SK-N-SH (cell line): ENCODE measurements at regions not wholly inside any gene's neighbourhood (a gene's known extent, or its start where the extent isn't known, plus 50 kb on each side); places are given as distances from the start of the nearest gene placed in this dataset.

Experiments used
- CTCF ChIA-PET: fragments of 300-600, 350-600 bp; formaldehyde crosslinking; extraction: SDS; loops from one replicate; lab custom pipeline; 2021; lab: Yijun Ruan, JAX
- POLR2A ChIA-PET: fragments of 350-600 bp; sonication (Branson Sonifier 250); formaldehyde crosslinking; extraction: SDS; loops from one replicate; lab custom pipeline; 2020; ENCODE audit warnings: antibody characterized with exemption, inconsistent platforms; lab: Yijun Ruan, JAX
- DNase-seq: peaks from one replicate; pipeline ENCODE4 v3.0.0; 2012
- H2AFZ ChIP-seq: fragments of 200-600 bp; sonication (generic); 2 replicates; pipeline ENCODE4 v1.8.1; 2016; ENCODE audit warnings: antibody characterized with exemption, mild to moderate bottlenecking, low read depth
- H3F3A ChIP-seq: fragments of 200-600 bp; sonication (generic); replicated peaks from 2 replicates; pipeline ENCODE3; 2016; ENCODE audit warnings: antibody characterized with exemption, mild to moderate bottlenecking; ENCODE audit not compliant: insufficient read depth
- H3K27ac ChIP-seq, 2 experiments: fragments of 200-500 bp in 1 of 2; fragments of 200-600 bp in 1 of 2; sonication (Bioruptor generic) in 1 of 2; sonication (generic), shearing (Covaris generic) in 1 of 2; 2 replicates each; pipeline versions ENCODE4 v1.5.1 to v1.6.1; 2014 to 2016; ENCODE audit warnings: low read depth in 2 of 2, inconsistent platforms in 1 of 2, low read length in 1 of 2, mild to moderate bottlenecking in 1 of 2, mixed read lengths in 1 of 2
- H3K27me3 ChIP-seq: fragments of 200-600 bp; sonication (generic), shearing (Covaris generic); 2 replicates; pipeline ENCODE4 v1.6.1; 2016; ENCODE audit warnings: mixed run types; ENCODE audit not compliant: insufficient read depth
- H3K36me3 ChIP-seq, 2 experiments: fragments of 200-500 bp in 1 of 2; fragments of 200-600 bp in 1 of 2; sonication (Bioruptor generic) in 1 of 2; sonication (generic) in 1 of 2; replicated peaks in 1 of 2; 2 replicates each; pipeline versions ENCODE3 to v1.5.1; 2014 to 2016; ENCODE audit warnings: low read length in 1 of 2, mild to moderate bottlenecking in 1 of 2; ENCODE audit not compliant: insufficient read depth in 2 of 2, control insufficient read depth in 1 of 2
- H3K4me1 ChIP-seq, 2 experiments: fragments of 200-500 bp in 1 of 2; fragments of 200-600 bp in 1 of 2; sonication (Bioruptor generic) in 1 of 2; sonication (generic), shearing (Covaris generic) in 1 of 2; 2 replicates each; pipeline versions ENCODE4 v1.5.1 to v1.6.1; 2014 to 2016; ENCODE audit warnings: low read depth in 1 of 2, low read length in 1 of 2, mixed run types in 1 of 2; ENCODE audit not compliant: insufficient read depth in 2 of 2, control insufficient read depth in 1 of 2
- H3K4me2 ChIP-seq: fragments of 200-600 bp; sonication (generic), shearing (Covaris generic); 2 replicates; pipeline ENCODE4 v1.6.1; 2017; ENCODE audit warnings: mixed run types
- H3K4me3 ChIP-seq, 2 experiments: fragments of 200-500 bp in 1 of 2; fragments of 200-600 bp in 1 of 2; sonication (Bioruptor generic) in 1 of 2; sonication (generic), shearing (Covaris generic) in 1 of 2; 2 replicates each; pipeline versions ENCODE4 v1.5.1 to v1.8.1; 2014 to 2016; ENCODE audit warnings: low read depth in 2 of 2, inconsistent platforms in 1 of 2, low read length in 1 of 2, mild to moderate bottlenecking in 1 of 2, mixed read lengths in 1 of 2, moderate library complexity in 1 of 2
- H3K79me2 ChIP-seq: fragments of 200-600 bp; sonication (generic); 2 replicates; pipeline ENCODE4 v1.8.1; 2017; ENCODE audit warnings: mild to moderate bottlenecking; ENCODE audit not compliant: insufficient read depth
- H3K9ac ChIP-seq: fragments of 200-600 bp; sonication (generic); 2 replicates; pipeline ENCODE4 v1.6.1; 2017; ENCODE audit warnings: mixed run types
- H3K9me2 ChIP-seq: fragments of 200-600 bp; sonication (generic); 2 replicates; pipeline ENCODE4 v1.6.1; 2017; ENCODE audit warnings: mixed run types
- H3K9me3 ChIP-seq: fragments of 200-600 bp; sonication (generic); 2 replicates; pipeline ENCODE4 v1.6.1; 2017; ENCODE audit warnings: mixed run types, mild to moderate bottlenecking, moderate library complexity
- H4K20me1 ChIP-seq: fragments of 200-600 bp; sonication (generic); 2 replicates; pipeline ENCODE4 v1.6.1; 2017; ENCODE audit warnings: mild to moderate bottlenecking, mixed run types; ENCODE audit not compliant: insufficient read depth
- CTCF ChIP-seq: fragments of 200-600 bp; sonication (generic); IDR thresholded peaks from 2 replicates; pipeline ENCODE4 v1.6.1; 2017; ENCODE audit warnings: antibody characterized with exemption, mild to moderate bottlenecking, moderate library complexity
- GABPA ChIP-seq: IDR thresholded peaks from 2 replicates; pipeline ENCODE4 v1.4.0; 2012; ENCODE audit warnings: low read depth, mild to moderate bottlenecking
- GATA2 ChIP-seq: sonication (generic); formaldehyde crosslinking; IDR thresholded peaks from 2 replicates; pipeline ENCODE4 v1.5.0; 2020; ENCODE audit warnings: mild to moderate bottlenecking, missing genetic modification reagents
- MAX ChIP-seq: IDR thresholded peaks from 2 replicates; pipeline ENCODE4 v1.4.0; 2012; ENCODE audit warnings: low read depth
- MEF2A ChIP-seq: IDR thresholded peaks from 2 replicates; pipeline ENCODE4 v1.4.0; 2012; ENCODE audit warnings: low read depth, borderline replicate concordance
- NRF1 ChIP-seq: IDR thresholded peaks from 2 replicates; pipeline ENCODE4 v1.6.1; 2012; ENCODE audit warnings: low read depth, mild to moderate bottlenecking, low read length
- RAD21 ChIP-seq: IDR thresholded peaks from 2 replicates; pipeline ENCODE4 v1.6.1; 2012; ENCODE audit warnings: mild to moderate bottlenecking, low read length
- RFX5 ChIP-seq: IDR thresholded peaks from 2 replicates; pipeline ENCODE4 v1.6.1; 2012; ENCODE audit warnings: mild to moderate bottlenecking, improper control_type of control experiment, low read length
- SMC3 ChIP-seq: IDR thresholded peaks from 2 replicates; pipeline ENCODE4 v1.6.1; 2012; ENCODE audit warnings: low read depth, low read length, improper control_type of control experiment
- TAF1 ChIP-seq: IDR thresholded peaks from 2 replicates; pipeline ENCODE4 v1.6.1; 2012; ENCODE audit warnings: low read depth, mild to moderate bottlenecking, low read length, moderate library complexity, borderline replicate concordance
- YY1 ChIP-seq: IDR thresholded peaks from 2 replicates; pipeline ENCODE4 v1.4.0; 2012; ENCODE audit warnings: low read depth, mild to moderate bottlenecking
- ZBTB33 ChIP-seq: IDR thresholded peaks from 2 replicates; pipeline ENCODE4 v1.4.0; 2012; ENCODE audit warnings: low read depth, borderline replicate concordance
- WGBS: methylation state at CpG from one replicate; pipeline ENCODE4 v1.1.6; 2017; ENCODE audit warnings: low lambda C conversion rate; 5-methylcytosine and 5-hydroxymethylcytosine counted together

GRCh38 chr1:198825254-198825653 lies 186.4 kb downstream of the PTPRC start:
- ChIA-PET CTCF (interaction anchor here (1.1 kb wide), 1 partner anchor 9 kb away, joined by 3 read pairs; no protein-coding TSS in a partner anchor), POLR2A (no interaction called here)
- WGBS = 85% methylated on average over 1 of the region's 1 CpG

GRCh38 chr1:198829356-198829755 lies 190.5 kb downstream of the PTPRC start:
- no peak overlapping the region for H2AFZ ChIP-seq
- no peak overlapping the region for H3K27ac ChIP-seq
- H3K4me1 ChIP-seq = peaks cover 0 to 6% of the 10 kb centered on the region in 2 experiments; a peak in 1 of 4 replicates
- no peaks in the 10 kb centered on the region for H3K9me3 ChIP-seq
- no peaks in the 10 kb centered on the region for H3F3A ChIP-seq
- no peak overlapping the region for H3K4me2 ChIP-seq
- POLR2A ChIA-PET = no interaction called here
- no peaks in the 10 kb centered on the region for H3K27me3 ChIP-seq
- peaks cover 0 to 5% of the 10 kb centered on the region in 2 experiments for H3K36me3 ChIP-seq
- DNase-seq = no peak
- CTCF ChIA-PET = no interaction called here
- 47% methylated on average over 2 of the region's 2 CpGs for WGBS
- H3K9ac ChIP-seq = no peak overlapping the region
- no peaks in the 10 kb centered on the region for H4K20me1 ChIP-seq
- no peaks in the 10 kb centered on the region for H3K9me2 ChIP-seq
- no peak for TF ChIP-seq GABPA
- TF ChIP-seq GATA2 (CRISPR knock-in tag) = no peak
- TF ChIP-seq NRF1 = no peak
- no peak for TF ChIP-seq SMC3
- TF ChIP-seq TAF1 = no peak
- no peak for TF ChIP-seq ZBTB33
- no peak for TF ChIP-seq MAX
- TF ChIP-seq RFX5 = no peak
- no peaks in the 10 kb centered on the region for H3K79me2 ChIP-seq
- no peak overlapping the region for H3K4me3 ChIP-seq

More at GRCh38 chr1:198825254-198825653, 186.4 kb downstream of the PTPRC start:
- DNase-seq = no peak
- TF ChIP-seq NRF1 (no peak), CTCF (no peak), RAD21 (no peak), RFX5 (no peak), MEF2A (no peak), ZBTB33 (no peak), YY1 (no peak)
- TF ChIP-seq, all 33 proteins: peak for 0
- H4K20me1 ChIP-seq = no peaks in the 10 kb centered on the region
- no peak overlapping the region for H3K27ac ChIP-seq
- no peaks in the 10 kb centered on the region for H3K79me2 ChIP-seq
- H3K4me2 ChIP-seq = no peak overlapping the region
- no peak overlapping the region for H3K4me3 ChIP-seq
- no peak overlapping the region for H2AFZ ChIP-seq
- peaks cover 0 to 2% of the 10 kb centered on the region in 2 experiments; a peak in 1 of 4 replicates for H3K4me1 ChIP-seq
- H3F3A ChIP-seq = no peaks in the 10 kb centered on the region
- H3K9me3 ChIP-seq = no peaks in the 10 kb centered on the region
- H3K9ac ChIP-seq = no peak overlapping the region
- H3K36me3 ChIP-seq = no peaks in the 10 kb centered on the region
- H3K27me3 ChIP-seq = no peaks in the 10 kb centered on the region
- no peaks in the 10 kb centered on the region for H3K9me2 ChIP-seq
